SIG-M5 treated with dmso at 0.1 percent for 504 hours (cell line): ENCODE measurements at regions not wholly inside any gene's neighbourhood (a gene's known extent, or its start where the extent isn't known, plus 50 kb on each side); places are given as distances from the start of the nearest gene placed in this dataset.
"Not testable (repeated sequence)": the region's sequence is repeated elsewhere in the genome, so short reads cannot be mapped to it uniquely, and the experiment has no call there.

Experiments used
- DNase-seq: peaks from one replicate; lab custom pipeline; 2025; ENCODE audit not compliant: unreplicated experiment; lab: John Stamatoyannopoulos, UW

- no peak for DNase-seq
Observed at GRCh38 chr3:26964313-26964712, 341.7 kb downstream of the LRRC3B start.

GRCh38 chr3:26964836-26965235, 342.3 kb downstream of the LRRC3B start:
- DNase-seq: no peak

- no peak for DNase-seq
Observed at GRCh38 chr3:26967501-26967900, 344.9 kb downstream of the LRRC3B start.

GRCh38 chr3:26984416-26985390, 362.1 kb downstream of the LRRC3B start:
- DNase-seq: no peak

GRCh38 chr3:26989037-26989436, 366.5 kb downstream of the LRRC3B start:
- no peak for DNase-seq

GRCh38 chr3:26997226-26997625, 372.0 kb downstream of the NEK10 start:
- no peak for DNase-seq

GRCh38 chr3:27010834-27011233, 358.3 kb downstream of the NEK10 start:
- no peak for DNase-seq

GRCh38 chr3:27022096-27022761, 347.0 kb downstream of the NEK10 start:
- DNase-seq: peak; percentile 11

- no peak for DNase-seq
Observed at GRCh38 chr3:27024493-27024892, 344.7 kb downstream of the NEK10 start.

GRCh38 chr3:27025718-27026117, 343.5 kb downstream of the NEK10 start:
- DNase-seq: no peak

GRCh38 chr3:27031476-27031875, 337.7 kb downstream of the NEK10 start:
- no peak for DNase-seq

- no peak for DNase-seq
Observed at GRCh38 chr3:27034255-27034654, 334.9 kb downstream of the NEK10 start.

- DNase-seq: no peak
Observed at GRCh38 chr3:27040674-27041073, 328.5 kb downstream of the NEK10 start.

- DNase-seq: not testable (repeated sequence)
Observed at GRCh38 chr3:27042541-27042940, 326.6 kb downstream of the NEK10 start.

GRCh38 chr3:27043328-27043955, 325.7 kb downstream of the NEK10 start:
- no peak for DNase-seq

- no peak for DNase-seq
Observed at GRCh38 chr3:27044931-27045481, 324.2 kb downstream of the NEK10 start.

- DNase-seq: no peak
Observed at GRCh38 chr3:27046351-27046750, 322.8 kb downstream of the NEK10 start.

GRCh38 chr3:27049792-27050191, 319.4 kb downstream of the NEK10 start:
- no peak for DNase-seq

GRCh38 chr3:27051527-27051926, 317.7 kb downstream of the NEK10 start:
- DNase-seq: not testable (repeated sequence)

- no peak for DNase-seq
Observed at GRCh38 chr3:27056326-27056725, 312.9 kb downstream of the NEK10 start.

GRCh38 chr3:27059489-27059888, 309.7 kb downstream of the NEK10 start:
- no peak for DNase-seq
